H9 (cell line): ENCODE measurements at regions not wholly inside any gene's neighbourhood (a gene's known extent, or its start where the extent isn't known, plus 50 kb on each side); places are given as distances from the start of the nearest gene placed in this dataset.

ENCODE experiments used
- DNase-seq: peaks from one replicate; pipeline ENCODE4 v3.0.0-alpha.2; 2017
- H2AFZ ChIP-seq: one replicate; pipeline ENCODE4 v1.6.1; 2013; ENCODE audit warnings: mild to moderate bottlenecking, low read length, control low read depth, moderate library complexity
- H2AK5ac ChIP-seq: 2 replicates; pipeline ENCODE4 v1.6.1; 2013; ENCODE audit warnings: low read length, control low read depth, mixed read lengths; ENCODE audit not compliant: insufficient read length
- H2BK120ac ChIP-seq: one replicate; pipeline ENCODE4 v1.6.1; 2013; ENCODE audit warnings: low read depth, mild to moderate bottlenecking, low read length, control low read depth, inconsistent platforms; ENCODE audit not compliant: poor library complexity, severe bottlenecking
- H2BK12ac ChIP-seq: 2 replicates; pipeline ENCODE4 v1.6.1; 2013; ENCODE audit warnings: low read length, control low read depth, mixed read lengths, low read depth; ENCODE audit not compliant: insufficient read length
- H2BK15ac ChIP-seq: 2 replicates; pipeline ENCODE4 v1.6.1; 2013; ENCODE audit warnings: low read depth, low read length, control low read depth
- H2BK20ac ChIP-seq: one replicate; pipeline ENCODE4 v1.6.1; 2013; ENCODE audit warnings: low read depth, mild to moderate bottlenecking, low read length, control low read depth, inconsistent platforms; ENCODE audit not compliant: poor library complexity, severe bottlenecking
- H2BK5ac ChIP-seq: 2 replicates; pipeline ENCODE4 v1.6.1; 2013; ENCODE audit warnings: low read length, control low read depth, mixed read lengths; ENCODE audit not compliant: insufficient read length
- H3K14ac ChIP-seq: 2 replicates; pipeline ENCODE4 v1.6.1; 2013; ENCODE audit warnings: low read length, control low read depth; ENCODE audit not compliant: insufficient read depth
- H3K18ac ChIP-seq: 2 replicates; pipeline ENCODE4 v1.6.1; 2013; ENCODE audit warnings: low read depth, mild to moderate bottlenecking, mixed read lengths, low read length, control low read depth; ENCODE audit not compliant: insufficient read length
- H3K23ac ChIP-seq: 2 replicates; pipeline ENCODE4 v1.6.1; 2013; ENCODE audit warnings: low read length, control low read depth, mixed read lengths, low read depth; ENCODE audit not compliant: insufficient read length
- H3K23me2 ChIP-seq: 2 replicates; pipeline ENCODE4 v1.6.1; 2013; ENCODE audit warnings: low read depth, mild to moderate bottlenecking, mixed read lengths, low read length, control low read depth; ENCODE audit not compliant: insufficient read length, poor library complexity, severe bottlenecking
- H3K27ac ChIP-seq: 2 replicates; pipeline ENCODE4 v1.5.1; 2013; ENCODE audit warnings: low read length, control low read depth, mixed read lengths, low read depth; ENCODE audit not compliant: insufficient read length
- H3K27me3 ChIP-seq: 2 replicates; pipeline ENCODE4 v1.6.1; 2013; ENCODE audit warnings: low read length, control low read depth, inconsistent platforms; ENCODE audit not compliant: insufficient read depth
- H3K4ac ChIP-seq: 2 replicates; pipeline ENCODE4 v1.6.1; 2013; ENCODE audit warnings: low read depth, mild to moderate bottlenecking, control low read depth, inconsistent platforms, low read length, moderate library complexity
- H3K4me1 ChIP-seq: 2 replicates; pipeline ENCODE4 v1.6.1; 2013; ENCODE audit warnings: low read length, control low read depth, inconsistent platforms; ENCODE audit not compliant: insufficient read depth
- H3K4me2 ChIP-seq: 2 replicates; pipeline ENCODE4 v1.6.1; 2013; ENCODE audit warnings: low read length, control low read depth, mixed read lengths; ENCODE audit not compliant: insufficient read length, insufficient read depth
- H3K56ac ChIP-seq: 2 replicates; pipeline ENCODE4 v1.6.1; 2013; ENCODE audit warnings: low read depth, mild to moderate bottlenecking, mixed read lengths, low read length, control low read depth; ENCODE audit not compliant: insufficient read length
- H3K79me1 ChIP-seq: 2 replicates; pipeline ENCODE4 v1.6.1; 2013; ENCODE audit warnings: low read depth, mild to moderate bottlenecking, moderate library complexity, low read length, control low read depth, inconsistent platforms; ENCODE audit not compliant: insufficient read depth, poor library complexity, severe bottlenecking
- H3K79me2 ChIP-seq: 2 replicates; pipeline ENCODE4 v1.6.1; 2013; ENCODE audit warnings: low read length, control low read depth, inconsistent platforms; ENCODE audit not compliant: insufficient read depth
- H3K9ac ChIP-seq: 2 replicates; pipeline ENCODE4 v1.6.1; 2013; ENCODE audit warnings: low read length, control low read depth, mixed read lengths; ENCODE audit not compliant: insufficient read length; ENCODE audit errors: extremely low read depth
- H3K9me3 ChIP-seq: one replicate; pipeline ENCODE4 v1.6.1; 2013; ENCODE audit warnings: low read depth, low read length, inconsistent platforms; ENCODE audit not compliant: control insufficient read depth
- H3T11ph ChIP-seq: one replicate; pipeline ENCODE4 v1.6.1; 2013; ENCODE audit warnings: mild to moderate bottlenecking, low read length, control low read depth, inconsistent platforms
- H4K20me1 ChIP-seq: one replicate; pipeline ENCODE4 v1.6.1; 2013; ENCODE audit not compliant: control insufficient read depth, insufficient read length, insufficient read depth
- H4K5ac ChIP-seq: 2 replicates; pipeline ENCODE4 v1.6.1; 2013; ENCODE audit warnings: low read depth, mild to moderate bottlenecking, mixed read lengths, low read length, control low read depth; ENCODE audit not compliant: insufficient read length
- H4K8ac ChIP-seq: replicated peaks from 2 replicates; pipeline ENCODE4 v1.6.1; 2013; ENCODE audit warnings: low read length, control low read depth, mixed read lengths, low read depth; ENCODE audit not compliant: insufficient read length
- H4K91ac ChIP-seq: 2 replicates; pipeline ENCODE4 v1.6.1; 2013; ENCODE audit warnings: low read depth, mild to moderate bottlenecking, moderate library complexity, mixed read lengths, low read length, control low read depth; ENCODE audit not compliant: insufficient read length
- H3K27ac Mint-ChIP-seq, 3 experiments: 2 replicates in 2 of 3; 3 replicates in 1 of 3; pipeline ENCODE4 v1.8.0; 2020 to 2021; ENCODE audit warnings: mixed read lengths in 3 of 3, mild to moderate bottlenecking in 1 of 3, moderate library complexity in 1 of 3
- H3K27me3 Mint-ChIP-seq: 2 replicates; pipeline ENCODE4 v1.8.0; 2021; ENCODE audit warnings: low read depth, mild to moderate bottlenecking, moderate library complexity, mixed read lengths
- H3K36me3 Mint-ChIP-seq, 3 experiments: 2 replicates in 2 of 3; 3 replicates in 1 of 3; pipeline ENCODE4 v1.8.0; 2020 to 2021; ENCODE audit warnings: low read depth in 3 of 3, mixed read lengths in 3 of 3; ENCODE audit not compliant: insufficient read depth in 1 of 3
- H3K4me1 Mint-ChIP-seq, 2 experiments: 2 replicates each; pipeline ENCODE4 v1.8.0; 2020; ENCODE audit warnings: mixed read lengths in 2 of 2
- H3K4me3 Mint-ChIP-seq, 2 experiments: 2 replicates in 1 of 2; 3 replicates in 1 of 2; pipeline ENCODE4 v1.8.0; 2020 to 2021; ENCODE audit warnings: mild to moderate bottlenecking in 2 of 2, mixed read lengths in 2 of 2, moderate library complexity in 1 of 2
- H3K9me3 Mint-ChIP-seq, 2 experiments: 2 replicates in 1 of 2; 3 replicates in 1 of 2; pipeline ENCODE4 v1.8.0; 2020; ENCODE audit warnings: mild to moderate bottlenecking in 2 of 2, mixed read lengths in 2 of 2, moderate library complexity in 1 of 2
- CTCF ChIP-seq: fragments of 200-600 bp; sonication (generic); conservative IDR thresholded peaks from 3 replicates; pipeline ENCODE4 v1.8.0; 2021; ENCODE audit warnings: antibody characterized with exemption, mild to moderate bottlenecking
- WGBS: extraction: QIAGEN DNeasy Blood & Tissue Kit; methylation state at CpG from one replicate; pipeline ENCODE4 v1.1.7; 2013; ENCODE audit warnings: missing lambda C conversion rate, low lambda C conversion rate, mixed read lengths; ENCODE audit not compliant: insufficient read length; ENCODE audit errors: extremely low coverage; 5-methylcytosine and 5-hydroxymethylcytosine counted together

GRCh38 chr14:21911877-21912276 is 238.3 kb upstream of the OR4E1 start:
- Histone ChIP-seq H4K8ac (no peak overlapping the region), H3T11ph (no peak overlapping the region), H2AFZ (no peak overlapping the region), H3K23me2 (no peaks in the 10 kb centered on the region), H3K9me3 (no peaks in the 10 kb centered on the region), H2BK20ac (no peak overlapping the region), H2BK12ac (no peak overlapping the region), H4K20me1 (no peaks in the 10 kb centered on the region), H4K91ac (no peak overlapping the region), H3K4ac (no peak overlapping the region), H3K18ac (no peak overlapping the region), H3K14ac (no peak overlapping the region), H3K79me1 (no peaks in the 10 kb centered on the region), H2BK5ac (no peak overlapping the region), H3K27me3 (no peaks in the 10 kb centered on the region), H3K4me2 (no peak overlapping the region), H3K56ac (no peak overlapping the region), H3K4me1 (no peaks in the 10 kb centered on the region), H2BK15ac (no peak overlapping the region), H3K27ac (no peak overlapping the region), H4K5ac (no peak overlapping the region), H3K9ac (no peak overlapping the region), H3K79me2 (no peaks in the 10 kb centered on the region), H3K23ac (no peak overlapping the region), H2BK120ac (no peak overlapping the region), H2AK5ac (no peak overlapping the region)
- H3K4me1 Mint-ChIP-seq, result peaks cover 3% of the 10 kb centered on the region in 2 experiments; a peak in 3 of 4 replicates
- H3K27me3 Mint-ChIP-seq, result peaks cover 8% of the 10 kb centered on the region
- DNase-seq, result no peak
- no peak for TF ChIP-seq CTCF
- H3K9me3 Mint-ChIP-seq, result no peaks in the 10 kb centered on the region
- no CpG with 5 or more reads among the region's 1 CpG for WGBS
- H3K36me3 Mint-ChIP-seq, result no peaks in the 10 kb centered on the region
- no peak overlapping the region for H3K4me3 Mint-ChIP-seq
- no peak overlapping the region for H3K27ac Mint-ChIP-seq
